Cerebellar cortex (tissue), 1 donor: ENCODE measurements at regions not wholly inside any gene's neighbourhood (a gene's known extent, or its start where the extent isn't known, plus 50 kb on each side); places are given as distances from the start of the nearest gene placed in this dataset.
"Not testable (repeated sequence)": the region's sequence is repeated elsewhere in the genome, so short reads cannot be mapped to it uniquely, and the experiment has no call there.

Experiments
- DNase-seq: peaks from one replicate; pipeline ENCODE4 v3.0.0-alpha.2; 2015; ENCODE audit warnings: low spot score

- DNase-seq: peak; percentile 88
These were observed 67.0 kb upstream of the LSAMP start for GRCh38 chr3:116512281-116512680.

- DNase-seq: no peak
These were observed 67.6 kb upstream of the LSAMP start for GRCh38 chr3:116512931-116513330.

- no peak for DNase-seq
These were observed 70.7 kb upstream of the LSAMP start for GRCh38 chr3:116515973-116516372.

- peak; percentile 28 for DNase-seq
These were observed 72.0 kb upstream of the LSAMP start for GRCh38 chr3:116517308-116517707.

- not testable (repeated sequence) for DNase-seq
These were observed 73.8 kb upstream of the LSAMP start for GRCh38 chr3:116519101-116519500.

- not testable (repeated sequence) for DNase-seq
These were observed 74.5 kb upstream of the LSAMP start for GRCh38 chr3:116519823-116520222.

GRCh38 chr3:116524453-116525210 lies 79.3 kb upstream of the LSAMP start:
- DNase-seq: no peak

- no peak for DNase-seq
These were observed 107.0 kb upstream of the LSAMP start for GRCh38 chr3:116552246-116552645.

GRCh38 chr3:116553355-116553754 lies 108.1 kb upstream of the LSAMP start:
- no peak for DNase-seq

- no peak for DNase-seq
These were observed 116.2 kb upstream of the LSAMP start for GRCh38 chr3:116561529-116561928.

- no peak for DNase-seq
These were observed 118.1 kb upstream of the LSAMP start for GRCh38 chr3:116563351-116563750.

- DNase-seq: no peak
These were observed 121.2 kb upstream of the LSAMP start for GRCh38 chr3:116566478-116566960.

GRCh38 chr3:116569611-116570010 lies 124.3 kb upstream of the LSAMP start:
- no peak for DNase-seq

GRCh38 chr3:116579840-116580239 lies 129.7 kb upstream of the TUSC7 start:
- peak; percentile 10 for DNase-seq

- no peak for DNase-seq
These were observed 123.2 kb upstream of the TUSC7 start for GRCh38 chr3:116586285-116586944.

GRCh38 chr3:116591236-116591635 lies 118.3 kb upstream of the TUSC7 start:
- DNase-seq: no peak

- DNase-seq: peak; percentile 14
These were observed 108.4 kb upstream of the TUSC7 start for GRCh38 chr3:116601206-116601605.

GRCh38 chr3:116607205-116607604 lies 102.4 kb upstream of the TUSC7 start:
- no peak for DNase-seq

- no peak for DNase-seq
These were observed 99.5 kb upstream of the TUSC7 start for GRCh38 chr3:116610124-116610523.

GRCh38 chr3:116614795-116615362 lies 94.7 kb upstream of the TUSC7 start:
- DNase-seq: peak; percentile 26

GRCh38 chr3:116618138-116618537 lies 91.4 kb upstream of the TUSC7 start:
- no peak for DNase-seq

- no peak for DNase-seq
These were observed 90.6 kb upstream of the TUSC7 start for GRCh38 chr3:116618930-116619329.

GRCh38 chr3:116630494-116630893 lies 79.1 kb upstream of the TUSC7 start:
- no peak for DNase-seq
